Erythroblast (primary cell): ENCODE measurements at regions not wholly inside any gene's neighbourhood (a gene's known extent, or its start where the extent isn't known, plus 50 kb on each side); places are given as distances from the start of the nearest gene placed in this dataset.

Experiments used
- DNase-seq, 2 experiments: peaks; one replicate each; lab custom pipeline; 2025; lab: John Stamatoyannopoulos, UW
- GATA1 ChIP-seq: IDR thresholded peaks from 2 replicates; pipeline ENCODE4 v1.6.1; 2011; ENCODE audit warnings: low read depth, mild to moderate bottlenecking, control low read depth, low read length, moderate library complexity
- POLR2A ChIP-seq: IDR thresholded peaks from 2 replicates; pipeline ENCODE4 v1.6.1; 2011; ENCODE audit warnings: mild to moderate bottlenecking, low read length

GRCh38 chr7:108724251-108725100, 154.8 kb downstream of the DNAJB9 start:
- TF ChIP-seq GATA1 (no peak), POLR2A (no peak)
- DNase-seq: no peak

DNA sequence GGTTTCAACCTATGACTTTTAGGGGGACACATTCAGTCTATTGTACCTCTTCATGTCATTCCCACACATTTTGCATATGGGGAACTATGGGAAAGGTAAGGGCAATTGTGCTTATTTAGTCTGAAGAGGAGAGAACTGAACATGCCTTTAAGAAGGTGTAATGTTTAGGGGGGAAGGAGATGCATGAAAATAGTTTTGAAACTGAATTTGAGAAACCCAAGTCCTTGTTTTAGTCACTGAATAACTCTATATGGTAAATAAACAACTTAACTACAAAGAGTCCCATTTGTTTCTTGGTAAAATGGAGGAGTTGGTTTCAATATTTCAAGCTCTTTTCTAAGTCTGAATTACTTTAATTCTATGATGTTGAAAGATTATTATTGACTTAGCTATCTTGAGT, 166.1 kb downstream of the DNAJB9 start:
- TF ChIP-seq GATA1: no peak
- DNase-seq: no peak

GRCh38 chr7:108736221-108736891, 166.7 kb downstream of the DNAJB9 start:
- TF ChIP-seq POLR2A: no peak
- TF ChIP-seq GATA1: no peak

GRCh38 chr7:108770981-108771745, 201.5 kb downstream of the DNAJB9 start:
- TF ChIP-seq GATA1 (no peak), POLR2A (no peak)
- no peak for DNase-seq

More at GRCh38 chr7:108736221-108736891, 166.7 kb downstream of the DNAJB9 start:
- DNase-seq: no peak

GRCh38 chr7:108771853-108772252, 202.2 kb downstream of the DNAJB9 start:
- no peak for DNase-seq
- TF ChIP-seq POLR2A (no peak), GATA1 (no peak)

- TF ChIP-seq POLR2A (no peak), GATA1 (no peak)
- DNase-seq: no peak
These were observed 208.3 kb downstream of the DNAJB9 start for GRCh38 chr7:108777966-108778365.

- no peak for DNase-seq
- no peak for TF ChIP-seq POLR2A
- no peak for TF ChIP-seq GATA1
These were observed 219.8 kb downstream of the DNAJB9 start for GRCh38 chr7:108789451-108789850.

GRCh38 chr7:108794466-108794865, 224.8 kb downstream of the DNAJB9 start:
- TF ChIP-seq POLR2A (no peak), GATA1 (no peak)
- DNase-seq: no peak

DNA sequence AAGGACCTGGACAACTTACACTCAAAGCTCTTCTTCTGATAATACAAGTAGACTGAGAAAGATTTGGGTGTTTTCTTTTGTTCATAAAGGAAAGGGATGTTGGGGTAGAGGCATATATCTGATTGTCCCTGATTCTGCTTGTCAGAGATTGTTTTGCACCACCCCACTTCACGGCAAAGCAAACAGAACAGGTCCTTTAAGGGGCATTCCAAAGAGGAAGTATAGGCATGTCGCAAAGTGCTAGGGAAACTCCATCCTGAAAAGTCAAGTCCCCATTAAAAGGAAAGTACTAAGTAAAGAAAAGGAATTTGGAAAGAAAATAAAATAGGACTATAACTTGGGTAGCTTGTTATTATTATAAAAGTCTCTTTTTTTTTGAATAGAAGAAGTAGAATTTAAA, 233.0 kb downstream of the DNAJB9 start:
- no peak for TF ChIP-seq POLR2A
- no peak for TF ChIP-seq GATA1
- DNase-seq: no peak

DNA sequence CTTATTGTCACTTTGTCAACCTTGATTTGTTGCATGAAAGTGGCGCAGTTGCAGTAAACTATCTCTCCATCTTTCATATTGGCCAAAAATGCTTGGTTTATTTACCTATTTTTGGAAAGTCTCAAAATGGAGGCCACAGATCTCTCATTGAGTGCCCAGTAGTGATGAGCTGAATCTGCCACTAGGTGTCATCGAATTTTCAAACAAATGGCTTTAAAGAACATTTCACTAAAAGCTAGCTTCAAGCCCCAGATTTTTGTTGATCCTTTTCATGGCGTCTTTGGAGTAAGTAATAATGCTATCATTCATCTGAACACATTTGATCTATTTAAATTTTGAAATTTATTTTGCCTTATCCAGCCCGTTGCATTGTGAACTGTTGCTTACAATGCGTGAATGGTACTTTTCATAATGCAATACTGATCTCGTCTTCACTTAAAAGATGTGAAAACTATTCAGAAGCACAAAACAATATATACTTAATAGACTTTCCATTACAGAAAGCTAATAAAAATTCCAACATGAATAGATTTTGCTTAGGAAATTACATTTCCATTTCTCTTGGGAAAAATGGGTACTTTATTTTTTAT, 236.2 kb downstream of the DNAJB9 start:
- DNase-seq: peak; percentile 3 to 24

DNA sequence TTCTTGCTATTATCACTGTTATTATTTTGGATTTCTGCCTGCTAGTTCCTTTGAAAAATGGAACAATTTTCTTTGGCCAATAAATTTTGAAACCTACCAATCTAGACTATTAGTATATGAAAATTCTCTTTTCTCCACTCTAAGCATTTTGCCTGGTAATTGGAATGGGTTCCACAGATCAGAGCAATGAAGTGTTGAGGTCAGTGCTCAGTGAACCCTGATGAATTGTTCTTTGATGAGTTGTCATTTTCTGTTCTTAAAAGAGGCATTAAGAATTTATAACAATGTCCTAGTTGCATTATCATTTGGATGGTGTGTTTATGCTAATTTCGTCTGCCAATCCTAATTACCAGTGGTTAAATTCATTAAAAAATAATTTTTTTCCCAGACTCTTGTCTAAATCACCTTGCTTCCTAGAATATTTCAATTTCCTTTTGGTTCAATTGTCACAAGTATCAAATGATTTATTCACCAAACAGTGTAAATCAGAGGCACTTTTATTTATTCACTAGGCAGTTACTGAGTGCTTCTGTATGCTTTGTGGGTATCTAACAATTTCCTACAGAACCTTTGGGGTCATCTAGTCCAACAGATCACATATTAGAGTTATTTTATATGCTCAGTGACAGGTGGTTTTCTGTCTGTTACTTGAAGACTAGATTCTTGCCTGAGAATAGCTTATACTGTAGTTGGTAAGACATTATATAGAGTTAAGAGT, 239.0 kb downstream of the DNAJB9 start:
- TF ChIP-seq POLR2A (no peak), GATA1 (no peak)
- no peak for DNase-seq

More for the DNA sequence above, 236.2 kb downstream of the DNAJB9 start:
- TF ChIP-seq POLR2A (no peak), GATA1 (no peak)

- no peak for DNase-seq
- no peak for TF ChIP-seq POLR2A
- TF ChIP-seq GATA1: no peak
These were observed 239.7 kb downstream of the DNAJB9 start for GRCh38 chr7:108809356-108809755.

GRCh38 chr7:108810756-108811385, 241.2 kb downstream of the DNAJB9 start:
- no peak for DNase-seq
- TF ChIP-seq GATA1: no peak
- TF ChIP-seq POLR2A: no peak
